Osteocyte (in vitro differentiated cells): ENCODE measurements at regions not wholly inside any gene's neighbourhood (a gene's known extent, or its start where the extent isn't known, plus 50 kb on each side); places are given as distances from the start of the nearest gene placed in this dataset.

Experiments used
- DNase-seq: peaks from one replicate; pipeline ENCODE4 v3.0.0; 2021; ENCODE audit warnings: mixed read lengths; ENCODE audit not compliant: unreplicated experiment; ENCODE audit errors: extremely low spot score
- H3K27ac Mint-ChIP-seq: one replicate; pipeline ENCODE4 v1.8.0; 2021; ENCODE audit warnings: mild to moderate bottlenecking, mixed read lengths; ENCODE audit not compliant: unreplicated experiment
- H3K27me3 Mint-ChIP-seq: one replicate; pipeline ENCODE4 v1.8.0; 2021; ENCODE audit warnings: mixed read lengths; ENCODE audit not compliant: unreplicated experiment
- H3K36me3 Mint-ChIP-seq: one replicate; pipeline ENCODE4 v1.8.0; 2021; ENCODE audit warnings: mixed read lengths; ENCODE audit not compliant: unreplicated experiment
- H3K4me1 Mint-ChIP-seq: one replicate; pipeline ENCODE4 v1.8.0; 2021; ENCODE audit warnings: mixed read lengths; ENCODE audit not compliant: unreplicated experiment
- H3K4me3 Mint-ChIP-seq: one replicate; pipeline ENCODE4 v1.8.0; 2021; ENCODE audit warnings: mild to moderate bottlenecking, moderate library complexity, mixed read lengths; ENCODE audit not compliant: unreplicated experiment
- H3K9me3 Mint-ChIP-seq: one replicate; pipeline ENCODE4 v1.8.0; 2021; ENCODE audit warnings: mixed read lengths; ENCODE audit not compliant: unreplicated experiment
- CTCF ChIP-seq: fragments of 200-600 bp; sonication (generic); IDR thresholded peaks from 2 replicates; pipeline ENCODE4 v1.5.0; 2021; ENCODE audit warnings: antibody characterized with exemption, mild to moderate bottlenecking, moderate library complexity

- TF ChIP-seq CTCF, result no peak
- Mint-ChIP-seq H3K36me3 (no peaks in the 10 kb centered on the region), H3K27me3 (no peaks in the 10 kb centered on the region), H3K4me3 (no peak overlapping the region), H3K4me1 (no peaks in the 10 kb centered on the region), H3K27ac (no peak overlapping the region), H3K9me3 (peaks cover 3% of the 10 kb centered on the region)
- no peak for DNase-seq
These were observed 495.1 kb upstream of the ARID1B start for GRCh38 chr6:156282087-156282486.

GRCh38 chr6:156281266-156281665 lies 495.9 kb upstream of the ARID1B start:
- Mint-ChIP-seq H3K36me3 (no peaks in the 10 kb centered on the region), H3K9me3 (peaks cover 3% of the 10 kb centered on the region), H3K27ac (no peak overlapping the region), H3K4me1 (no peaks in the 10 kb centered on the region), H3K4me3 (no peak overlapping the region), H3K27me3 (no peaks in the 10 kb centered on the region)
- TF ChIP-seq CTCF, result no peak
- DNase-seq, result no peak

DNA sequence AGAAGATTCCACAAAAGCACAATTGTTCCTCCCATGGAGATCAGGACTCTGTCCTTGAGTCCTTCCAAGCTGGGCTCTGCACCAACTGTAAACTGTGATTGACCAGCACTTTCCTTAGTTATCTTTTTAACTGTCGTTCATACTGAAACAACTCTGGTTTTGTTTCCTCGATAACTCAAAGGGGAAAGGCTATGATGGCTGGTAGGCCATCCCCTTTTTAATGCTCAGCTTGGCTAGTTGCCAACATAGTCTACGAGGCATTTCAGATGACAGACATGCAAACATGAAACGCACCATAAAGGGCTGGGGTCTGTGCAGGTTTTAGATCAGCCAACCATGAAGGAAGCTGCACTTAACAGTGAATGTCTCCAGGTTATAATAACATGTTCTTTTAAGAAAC lies 497.1 kb upstream of the ARID1B start:
- H3K36me3 Mint-ChIP-seq, result no peaks in the 10 kb centered on the region

GRCh38 chr6:156279261-156279969 lies 497.8 kb upstream of the ARID1B start:
- H3K27ac Mint-ChIP-seq, result no peak overlapping the region
- H3K36me3 Mint-ChIP-seq, result no peaks in the 10 kb centered on the region
- H3K9me3 Mint-ChIP-seq, result peaks cover 3% of the 10 kb centered on the region
- DNase-seq, result no peak
- H3K4me1 Mint-ChIP-seq, result no peaks in the 10 kb centered on the region
- no peak for TF ChIP-seq CTCF
- no peaks in the 10 kb centered on the region for H3K27me3 Mint-ChIP-seq
- H3K4me3 Mint-ChIP-seq, result no peak overlapping the region

More for the DNA sequence above, 497.1 kb upstream of the ARID1B start:
- no peak overlapping the region for H3K4me3 Mint-ChIP-seq
- peaks cover 3% of the 10 kb centered on the region for H3K9me3 Mint-ChIP-seq
- no peak for DNase-seq
- no peaks in the 10 kb centered on the region for H3K4me1 Mint-ChIP-seq
- no peaks in the 10 kb centered on the region for H3K27me3 Mint-ChIP-seq
- no peak overlapping the region for H3K27ac Mint-ChIP-seq
- TF ChIP-seq CTCF, result no peak

DNA sequence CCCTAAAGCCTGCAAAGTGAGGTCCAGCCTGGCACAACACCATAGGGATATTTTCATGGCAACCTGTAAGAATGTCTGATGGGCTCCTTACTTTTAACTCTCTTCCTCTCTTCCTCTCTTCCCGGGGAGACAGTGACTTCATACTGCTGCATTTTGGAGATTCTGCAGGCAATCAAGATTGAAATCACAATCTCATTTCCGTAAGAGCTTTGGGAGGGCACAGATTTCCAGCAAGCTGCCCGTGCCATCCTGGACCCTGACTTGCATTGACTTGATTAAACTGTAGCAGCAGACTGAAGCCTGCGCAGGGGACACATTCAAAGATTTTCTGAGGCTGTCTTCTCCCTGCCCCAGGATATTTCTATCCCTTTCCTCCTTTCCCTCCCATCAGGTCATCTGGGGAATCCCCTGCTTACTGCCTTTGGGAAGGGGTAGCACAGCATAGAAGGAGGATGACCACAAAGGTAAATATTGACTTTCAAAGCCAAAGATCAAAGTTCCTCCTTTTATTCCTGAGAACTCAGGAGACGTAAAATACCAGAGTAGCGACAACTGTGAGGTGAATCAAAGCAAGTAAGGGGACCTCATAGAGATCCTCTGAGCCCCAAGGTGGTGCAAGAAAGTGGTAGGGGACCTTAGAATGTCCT lies 504.0 kb upstream of the ARID1B start:
- H3K36me3 Mint-ChIP-seq, result no peaks in the 10 kb centered on the region
- no peak overlapping the region for H3K27ac Mint-ChIP-seq
- DNase-seq, result no peak
- peaks cover 3% of the 10 kb centered on the region for H3K9me3 Mint-ChIP-seq
- TF ChIP-seq CTCF, result no peak
- no peak overlapping the region for H3K4me3 Mint-ChIP-seq
- no peaks in the 10 kb centered on the region for H3K4me1 Mint-ChIP-seq
- H3K27me3 Mint-ChIP-seq, result peaks cover 5% of the 10 kb centered on the region
